ENCODE measurements at regions not wholly inside any gene's neighbourhood (a gene's known extent, or its start where the extent isn't known, plus 50 kb on each side); places are given as distances from the start of the nearest gene placed in this dataset.

- H3K18ac ChIP-seq (ENCODE audit: extremely low read depth, low read length): no peak overlapping the region
- H3K9me3 ChIP-seq (ENCODE audit: insufficient read depth in 2 of 2, low read depth in 1 of 2, low read length in 1 of 2): no peaks in the 10 kb centered on the region
- ChIA-PET POLR2A (ENCODE audit: partially characterized antibody) (no interaction called here), CTCF (ENCODE audit: partially characterized antibody) (interaction anchor here (0.7 to 1.3 kb wide), 4 partner anchors 19 to 339 kb away, joined by 3 read pairs; no protein-coding TSS in a partner anchor)
- no peak for FAIRE-seq
- H2BK15ac ChIP-seq (ENCODE audit: low read length): no peak overlapping the region
- no peaks in the 10 kb centered on the region for H3K27me3 ChIP-seq (replicated peaks in 1 of 4; ENCODE audit: control insufficient read depth in 3 of 4, extremely low read depth in 1 of 4, insufficient read depth in 3 of 4, low read length in 3 of 4)
- H2BK120ac ChIP-seq (replicated peaks; ENCODE audit: low read depth, low read length): no peak overlapping the region
- no peak for TF ChIP-seq USF2 (IDR thresholded peaks at IDR 0.05; ENCODE audit: low read length)
- TF ChIP-seq YY1 (IDR thresholded peaks at IDR 0.05; ENCODE audit: low read depth, low read length): no peak
- TF ChIP-seq SP4 (IDR thresholded peaks at IDR 0.05; ENCODE audit: low read length): no peak
- no peak overlapping the region for H3K23ac ChIP-seq (ENCODE audit: insufficient read length)
- H3K4me3 ChIP-seq (ENCODE audit: extremely low read depth in 1 of 4, insufficient read depth in 2 of 4, low read depth in 3 of 4, low read length in 4 of 4): no peak overlapping the region
- H2BK12ac ChIP-seq (ENCODE audit: low read depth, low read length): no peak overlapping the region
- H2AK5ac ChIP-seq (ENCODE audit: low read depth, low read length): no peak overlapping the region
- no peak overlapping the region for H4K8ac ChIP-seq (ENCODE audit: extremely low read depth, insufficient read depth, low read length)
- no peak overlapping the region for H2BK20ac ChIP-seq (ENCODE audit: low read length)
- H3K4ac ChIP-seq (replicated peaks; ENCODE audit: insufficient read length, low read depth, low read length): no peak overlapping the region
- H4K91ac ChIP-seq (replicated peaks; ENCODE audit: insufficient read length, low read length): no peak overlapping the region
- no peaks in the 10 kb centered on the region for H3K79me1 ChIP-seq (ENCODE audit: low read depth, low read length)
- no peaks in the 10 kb centered on the region for H3K79me2 ChIP-seq (ENCODE audit: control insufficient read depth in 1 of 2, insufficient read depth in 2 of 2, low read length in 2 of 2)
- no peak for DNase-seq (ENCODE audit: low read depth in 1 of 2, low spot score in 2 of 2)
- no peaks in the 10 kb centered on the region for H3K36me3 ChIP-seq (ENCODE audit: control insufficient read depth in 2 of 4, insufficient read depth in 4 of 4, low read length in 3 of 4)
- no peak overlapping the region for H2BK5ac ChIP-seq (ENCODE audit: low read depth, low read length)
- H3K14ac ChIP-seq (ENCODE audit: insufficient read length): no peak overlapping the region
- no peaks in the 10 kb centered on the region for H3K4me1 ChIP-seq (replicated peaks in 1 of 4; ENCODE audit: control insufficient read depth in 3 of 4, insufficient read depth in 4 of 4, low read length in 3 of 4)
- H3K23me2 ChIP-seq (ENCODE audit: low read depth, low read length): no peaks in the 10 kb centered on the region
- no peak overlapping the region for H3K9ac ChIP-seq (replicated peaks in 1 of 4; ENCODE audit: extremely low read depth in 1 of 4, low read depth in 3 of 4, low read length in 3 of 4)
- H3K56ac ChIP-seq (replicated peaks; ENCODE audit: insufficient read length, low read depth, low read length): no peak overlapping the region
- no peak overlapping the region for H2AFZ ChIP-seq (ENCODE audit: low read length)
- no peak overlapping the region for H3K27ac ChIP-seq (ENCODE audit: low read depth, low read length)
- WGBS, 2 experiments (ENCODE audit: extremely low coverage in 1 of 2, insufficient coverage in 1 of 2, insufficient read length in 1 of 2, insufficient replicate concordance in 2 of 2, low coverage in 1 of 2, low lambda C conversion rate in 2 of 2, missing lambda C conversion rate in 1 of 2): 94% methylated on average over 2 of the region's 2 CpGs; no CpG with 5 or more reads in 1 of the 2 experiments
- no peak overlapping the region for H4K5ac ChIP-seq (ENCODE audit: insufficient read length, low read depth, low read length)
- H3K4me2 ChIP-seq (ENCODE audit: insufficient read depth in 1 of 2, low read depth in 2 of 2, low read length in 2 of 2): no peak overlapping the region
- no peaks in the 10 kb centered on the region for H4K20me1 ChIP-seq (replicated peaks in 1 of 2; ENCODE audit: control insufficient read depth in 1 of 2, insufficient read depth in 2 of 2, low read length in 2 of 2)
Observed at GRCh38 chr2:155715705-155716104, 616.8 kb downstream of the NR4A2 start.

All from H1 (cell line).